ENCODE measurements at regions not wholly inside any gene's neighbourhood (a gene's known extent, or its start where the extent isn't known, plus 50 kb on each side); places are given as distances from the start of the nearest gene placed in this dataset.

DNA sequence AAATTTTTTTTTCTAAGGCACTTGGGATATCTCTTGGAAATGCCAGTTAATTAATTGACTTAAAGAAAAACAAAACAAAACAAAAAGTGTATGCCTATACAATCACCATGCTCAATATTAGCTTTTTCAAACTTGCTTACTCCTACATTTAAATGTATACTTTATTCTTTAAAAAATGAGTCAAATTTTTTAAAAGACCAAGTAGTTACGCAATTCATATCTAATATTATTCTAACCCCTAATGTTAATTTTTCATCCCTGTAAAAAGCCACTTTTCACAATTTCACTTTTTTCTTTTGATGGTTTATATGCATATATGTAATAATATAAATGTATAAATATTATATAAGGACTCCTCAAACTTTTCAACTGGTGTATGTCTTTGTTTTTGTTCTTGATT lies 211.2 kb downstream of the PRDM9 start:
- TF ChIP-seq CTCF (IDR thresholded peaks at IDR 0.05; ENCODE audit: insufficient read depth, low read length) (no peak), POLR2AphosphoS5 (IDR thresholded peaks at IDR 0.05; ENCODE audit: low read depth) (no peak), GABPA (IDR thresholded peaks at IDR 0.05; ENCODE audit: low read depth) (no peak)

Data from HL-60 (cell line).